Osteoblast (primary cell): ENCODE measurements at regions not wholly inside any gene's neighbourhood (a gene's known extent, or its start where the extent isn't known, plus 50 kb on each side); places are given as distances from the start of the nearest gene placed in this dataset.

Experiments
- DNase-seq: peaks from one replicate; pipeline ENCODE4 v3.0.0; 2011; ENCODE audit warnings: low spot score, mixed read lengths; ENCODE audit not compliant: insufficient read length; ENCODE audit errors: missing footprints
- H2AFZ ChIP-seq: 2 replicates; pipeline ENCODE4 v1.6.0; 2011; ENCODE audit warnings: mild to moderate bottlenecking, low read length
- H3K27ac ChIP-seq: 2 replicates; pipeline ENCODE4 v1.5.1; 2011; ENCODE audit warnings: mild to moderate bottlenecking, low read depth, low read length, moderate library complexity
- H3K27me3 ChIP-seq: 2 replicates; pipeline ENCODE4 v1.6.0; 2012; ENCODE audit warnings: mild to moderate bottlenecking, control low read depth, inconsistent platforms, low read length, moderate library complexity; ENCODE audit not compliant: insufficient read depth
- H3K36me3 ChIP-seq: 2 replicates; pipeline ENCODE4 v1.5.1; 2011; ENCODE audit warnings: mild to moderate bottlenecking, low read length, control low read depth, moderate library complexity; ENCODE audit not compliant: insufficient read depth
- H3K4me1 ChIP-seq: 2 replicates; pipeline ENCODE4 v1.5.1; 2011; ENCODE audit warnings: mild to moderate bottlenecking, low read length, control low read depth, moderate library complexity; ENCODE audit not compliant: insufficient read depth
- H3K4me2 ChIP-seq: 2 replicates; pipeline ENCODE4 v1.6.0; 2011; ENCODE audit warnings: mild to moderate bottlenecking, low read length; ENCODE audit not compliant: insufficient read depth
- H3K4me3 ChIP-seq: fragments of 200-600 bp; sonication (generic); 3 replicates; pipeline ENCODE4 v1.5.1; 2012; ENCODE audit warnings: mild to moderate bottlenecking, low read length, inconsistent platforms; ENCODE audit not compliant: insufficient read depth
- H3K79me2 ChIP-seq: 2 replicates; pipeline ENCODE4 v1.6.0; 2012; ENCODE audit warnings: mild to moderate bottlenecking, low read length, control low read depth, inconsistent platforms; ENCODE audit not compliant: insufficient read depth
- H3K9me3 ChIP-seq: 2 replicates; pipeline ENCODE4 v1.5.1; 2011; ENCODE audit warnings: low read depth, low read length, control low read depth
- H4K20me1 ChIP-seq: 2 replicates; pipeline ENCODE4 v1.6.0; 2012; ENCODE audit warnings: mild to moderate bottlenecking, low read length, control low read depth; ENCODE audit not compliant: insufficient read depth
- TF ChIP-seq, protein P1 (sequence below): IDR thresholded peaks from 2 replicates; pipeline ENCODE4 v1.5.1; 2011; ENCODE audit warnings: mild to moderate bottlenecking, low read depth, low read length, moderate library complexity; ENCODE audit errors: extremely low read depth

DNA sequence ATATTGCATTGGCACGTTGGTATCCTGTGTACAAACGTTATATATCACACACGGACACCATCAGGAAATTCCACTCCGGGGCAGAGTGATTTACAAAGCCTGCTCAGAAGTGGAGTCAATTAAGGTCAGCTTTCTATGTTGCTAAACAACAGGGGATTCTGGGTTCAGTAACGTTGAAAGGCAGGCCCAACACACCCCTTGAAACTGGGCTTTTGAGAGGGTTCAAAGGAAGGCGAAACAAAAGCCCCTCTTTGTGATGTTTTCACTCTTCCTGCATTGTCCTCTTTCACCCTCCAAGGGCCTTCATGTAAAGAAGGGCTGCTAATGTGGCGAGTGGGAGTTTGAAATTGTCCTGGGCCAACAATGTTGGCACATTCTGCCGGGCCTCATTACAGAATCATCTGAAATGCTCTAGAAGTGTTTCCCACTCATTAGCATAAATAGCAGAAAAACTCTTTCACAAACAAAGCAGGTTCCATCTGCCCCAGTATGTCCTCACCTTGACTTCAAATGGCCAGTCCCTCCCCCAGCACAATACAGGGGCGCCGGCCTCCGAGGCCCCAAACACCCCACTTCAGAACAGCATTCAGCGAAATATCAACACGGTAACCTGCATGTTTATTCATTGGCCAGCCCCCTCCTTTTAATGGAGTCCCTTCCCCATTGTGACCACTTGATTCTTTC lies 76.4 kb downstream of the HES1 start:
- Histone ChIP-seq H4K20me1 (no peaks in the 10 kb centered on the region), H3K79me2 (no peaks in the 10 kb centered on the region)
- no peak for DNase-seq

DNA sequence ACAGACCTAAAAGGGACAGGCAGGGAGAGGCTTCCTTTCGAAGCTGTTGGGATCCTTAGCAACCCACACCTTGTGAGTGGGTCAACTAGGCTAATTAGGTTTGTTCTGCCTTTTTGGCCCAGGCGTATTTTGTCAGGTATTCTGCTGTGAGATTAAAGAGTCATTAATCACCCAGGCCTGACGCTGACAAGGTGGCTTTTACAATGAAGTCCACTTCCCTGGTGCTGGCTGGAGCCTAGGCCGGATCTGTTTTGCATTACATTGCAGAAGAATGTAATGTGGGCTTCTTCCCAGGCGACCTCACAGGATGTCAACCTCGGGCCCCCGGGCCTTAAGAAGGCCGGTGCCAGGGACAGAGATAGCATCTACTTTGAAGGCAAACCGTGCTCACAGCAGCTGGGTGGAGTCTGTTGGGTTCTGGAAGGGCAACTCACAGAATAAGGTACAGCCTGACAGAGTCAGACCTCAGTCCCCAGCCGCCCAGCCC lies 76.9 kb downstream of the HES1 start:
- no peak for DNase-seq
- H4K20me1 ChIP-seq, result no peaks in the 10 kb centered on the region
- no peaks in the 10 kb centered on the region for H3K4me1 ChIP-seq
- H3K4me3 ChIP-seq, result no peak overlapping the region
- peaks cover 17% of the 10 kb centered on the region for H3K27me3 ChIP-seq
- no peaks in the 10 kb centered on the region for H3K9me3 ChIP-seq
- no peak overlapping the region for H3K27ac ChIP-seq
- H3K36me3 ChIP-seq, result no peaks in the 10 kb centered on the region
- no peak overlapping the region for H2AFZ ChIP-seq
- TF ChIP-seq, protein P1, sequence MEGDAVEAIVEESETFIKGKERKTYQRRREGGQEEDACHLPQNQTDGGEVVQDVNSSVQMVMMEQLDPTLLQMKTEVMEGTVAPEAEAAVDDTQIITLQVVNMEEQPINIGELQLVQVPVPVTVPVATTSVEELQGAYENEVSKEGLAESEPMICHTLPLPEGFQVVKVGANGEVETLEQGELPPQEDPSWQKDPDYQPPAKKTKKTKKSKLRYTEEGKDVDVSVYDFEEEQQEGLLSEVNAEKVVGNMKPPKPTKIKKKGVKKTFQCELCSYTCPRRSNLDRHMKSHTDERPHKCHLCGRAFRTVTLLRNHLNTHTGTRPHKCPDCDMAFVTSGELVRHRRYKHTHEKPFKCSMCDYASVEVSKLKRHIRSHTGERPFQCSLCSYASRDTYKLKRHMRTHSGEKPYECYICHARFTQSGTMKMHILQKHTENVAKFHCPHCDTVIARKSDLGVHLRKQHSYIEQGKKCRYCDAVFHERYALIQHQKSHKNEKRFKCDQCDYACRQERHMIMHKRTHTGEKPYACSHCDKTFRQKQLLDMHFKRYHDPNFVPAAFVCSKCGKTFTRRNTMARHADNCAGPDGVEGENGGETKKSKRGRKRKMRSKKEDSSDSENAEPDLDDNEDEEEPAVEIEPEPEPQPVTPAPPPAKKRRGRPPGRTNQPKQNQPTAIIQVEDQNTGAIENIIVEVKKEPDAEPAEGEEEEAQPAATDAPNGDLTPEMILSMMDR, result no peak
- H3K79me2 ChIP-seq, result no peaks in the 10 kb centered on the region
- H3K4me2 ChIP-seq, result no peak overlapping the region

More for the DNA sequence above, 76.4 kb downstream of the HES1 start:
- TF ChIP-seq, protein P1, result no peak
- Histone ChIP-seq H3K4me3 (no peak overlapping the region), H3K27ac (no peak overlapping the region), H2AFZ (no peak overlapping the region), H3K4me1 (no peaks in the 10 kb centered on the region), H3K4me2 (no peak overlapping the region), H3K36me3 (no peaks in the 10 kb centered on the region), H3K9me3 (no peaks in the 10 kb centered on the region), H3K27me3 (peaks cover 17% of the 10 kb centered on the region)

DNA sequence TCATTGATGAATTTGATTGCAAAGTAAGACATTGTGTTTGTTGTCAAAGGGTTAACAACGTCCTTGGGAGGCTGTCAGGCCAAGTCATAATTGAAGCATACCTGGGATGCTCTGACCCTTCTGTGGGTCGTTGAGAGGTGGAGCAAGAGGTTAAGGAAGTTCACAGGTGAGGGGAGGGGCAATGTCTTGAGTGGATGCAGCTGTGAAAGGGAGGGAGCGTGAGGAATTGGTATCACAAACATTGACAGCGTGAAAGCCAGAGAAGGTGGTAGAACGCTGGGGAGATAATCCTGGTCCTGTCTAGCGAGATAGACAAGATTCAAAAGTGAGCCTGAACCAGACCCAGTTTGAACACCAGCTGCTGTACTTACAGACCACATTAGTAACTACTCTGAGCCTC lies 79.4 kb downstream of the HES1 start:
- H3K79me2 ChIP-seq, result no peaks in the 10 kb centered on the region
- H3K36me3 ChIP-seq, result no peaks in the 10 kb centered on the region
- no peaks in the 10 kb centered on the region for H3K9me3 ChIP-seq
- TF ChIP-seq, protein P1, result no peak
- H4K20me1 ChIP-seq, result no peaks in the 10 kb centered on the region
- H3K27me3 ChIP-seq, result peaks cover 25% of the 10 kb centered on the region
- no peak overlapping the region for H2AFZ ChIP-seq
- no peaks in the 10 kb centered on the region for H3K4me1 ChIP-seq
- H3K4me2 ChIP-seq, result no peak overlapping the region
- H3K27ac ChIP-seq, result no peak overlapping the region
- H3K4me3 ChIP-seq, result no peak overlapping the region
- no peak for DNase-seq

DNA sequence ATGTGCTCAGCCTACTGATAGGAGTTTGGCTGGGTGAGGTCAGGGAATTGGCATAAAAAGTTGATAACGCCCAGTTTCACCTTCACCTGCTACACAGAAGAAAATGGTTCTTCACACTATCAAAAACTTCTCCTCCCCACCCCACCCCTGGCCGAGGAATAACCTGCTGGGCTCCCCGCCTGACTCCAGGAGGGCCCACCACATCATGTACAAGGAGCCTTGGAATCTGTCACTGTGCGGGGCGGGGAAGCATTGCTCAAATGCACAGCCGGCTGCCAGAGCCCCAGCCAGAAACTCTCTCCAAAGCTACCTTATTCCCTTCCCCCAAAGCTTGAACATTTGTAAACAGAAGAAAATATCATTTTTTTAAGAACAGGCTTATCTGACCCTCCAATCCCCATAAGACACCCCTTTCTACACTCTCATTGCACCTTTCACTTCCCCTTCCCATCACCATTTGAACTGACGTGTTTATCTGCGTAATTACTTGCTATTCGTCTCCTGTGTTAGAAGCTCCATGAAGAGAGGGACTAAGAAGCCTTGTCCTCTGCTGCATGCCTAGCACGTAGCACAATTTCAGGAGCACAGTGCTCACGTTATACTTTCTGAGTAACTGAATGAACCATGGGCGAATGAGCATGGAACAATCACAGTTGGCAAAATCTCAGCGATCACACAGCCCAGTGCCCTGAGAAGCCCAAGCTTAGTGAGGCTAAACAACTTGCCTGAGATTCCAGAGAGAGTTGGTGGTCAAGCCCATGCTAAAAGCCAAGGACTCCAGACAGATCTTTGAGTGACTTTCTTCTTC lies 82.9 kb downstream of the HES1 start:
- no peak overlapping the region for H2AFZ ChIP-seq

More for the DNA sequence above, 82.9 kb downstream of the HES1 start:
- TF ChIP-seq, protein P1, result no peak
- H3K9me3 ChIP-seq, result no peaks in the 10 kb centered on the region
- no peaks in the 10 kb centered on the region for H4K20me1 ChIP-seq
- no peaks in the 10 kb centered on the region for H3K36me3 ChIP-seq
- H3K4me3 ChIP-seq, result no peak overlapping the region
- H3K79me2 ChIP-seq, result no peaks in the 10 kb centered on the region
- H3K4me2 ChIP-seq, result no peak overlapping the region
- H3K27me3 ChIP-seq, result peaks cover 22% of the 10 kb centered on the region
- DNase-seq, result no peak
- no peak overlapping the region for H3K27ac ChIP-seq
- no peaks in the 10 kb centered on the region for H3K4me1 ChIP-seq
